ENCODE measurements at regions not wholly inside any gene's neighbourhood (a gene's known extent, or its start where the extent isn't known, plus 50 kb on each side); places are given as distances from the start of the nearest gene placed in this dataset.

GRCh38 chr1:101356013-101356412 lies 119.2 kb downstream of the S1PR1 start:
- TF ChIP-seq, protein P1, sequence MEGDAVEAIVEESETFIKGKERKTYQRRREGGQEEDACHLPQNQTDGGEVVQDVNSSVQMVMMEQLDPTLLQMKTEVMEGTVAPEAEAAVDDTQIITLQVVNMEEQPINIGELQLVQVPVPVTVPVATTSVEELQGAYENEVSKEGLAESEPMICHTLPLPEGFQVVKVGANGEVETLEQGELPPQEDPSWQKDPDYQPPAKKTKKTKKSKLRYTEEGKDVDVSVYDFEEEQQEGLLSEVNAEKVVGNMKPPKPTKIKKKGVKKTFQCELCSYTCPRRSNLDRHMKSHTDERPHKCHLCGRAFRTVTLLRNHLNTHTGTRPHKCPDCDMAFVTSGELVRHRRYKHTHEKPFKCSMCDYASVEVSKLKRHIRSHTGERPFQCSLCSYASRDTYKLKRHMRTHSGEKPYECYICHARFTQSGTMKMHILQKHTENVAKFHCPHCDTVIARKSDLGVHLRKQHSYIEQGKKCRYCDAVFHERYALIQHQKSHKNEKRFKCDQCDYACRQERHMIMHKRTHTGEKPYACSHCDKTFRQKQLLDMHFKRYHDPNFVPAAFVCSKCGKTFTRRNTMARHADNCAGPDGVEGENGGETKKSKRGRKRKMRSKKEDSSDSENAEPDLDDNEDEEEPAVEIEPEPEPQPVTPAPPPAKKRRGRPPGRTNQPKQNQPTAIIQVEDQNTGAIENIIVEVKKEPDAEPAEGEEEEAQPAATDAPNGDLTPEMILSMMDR (conservative IDR thresholded peaks at IDR 0.05; ENCODE audit: low read depth, low read length): no peak
- TF ChIP-seq EZH2 (IDR thresholded peaks at IDR 0.05; ENCODE audit: borderline replicate concordance, low read depth, low read length, poor library complexity, severe bottlenecking): no peak
